Mesothelial cell of epicardium (in vitro differentiated cells): ENCODE measurements at regions not wholly inside any gene's neighbourhood (a gene's known extent, or its start where the extent isn't known, plus 50 kb on each side); places are given as distances from the start of the nearest gene placed in this dataset.
"Not testable (repeated sequence)": the region's sequence is repeated elsewhere in the genome, so short reads cannot be mapped to it uniquely, and the experiment has no call there.

Experiments
- DNase-seq, 2 experiments: peaks; one replicate each; pipeline ENCODE4 v3.0.0; 2021; ENCODE audit warnings: low spot score in 2 of 2; ENCODE audit not compliant: unreplicated experiment in 2 of 2
- H3K27ac Mint-ChIP-seq: 2 replicates; pipeline ENCODE4 v1.8.0; 2021; ENCODE audit warnings: mixed read lengths
- H3K27me3 Mint-ChIP-seq: 2 replicates; pipeline ENCODE4 v1.8.0; 2021; ENCODE audit warnings: low read depth, mixed read lengths
- H3K36me3 Mint-ChIP-seq: 2 replicates; pipeline ENCODE4 v1.8.0; 2021; ENCODE audit warnings: mixed read lengths
- H3K4me1 Mint-ChIP-seq: 2 replicates; pipeline ENCODE4 v1.8.0; 2021; ENCODE audit warnings: mixed read lengths
- H3K4me3 Mint-ChIP-seq: 2 replicates; pipeline ENCODE4 v1.8.0; 2021; ENCODE audit warnings: mild to moderate bottlenecking, moderate library complexity, mixed read lengths
- H3K9me3 Mint-ChIP-seq: 2 replicates; pipeline ENCODE4 v1.8.0; 2021; ENCODE audit warnings: mixed read lengths
- TF ChIP-seq, protein P1 (sequence below): fragments of 200-600 bp; sonication (generic); IDR thresholded peaks from one replicate; pipeline ENCODE4 v1.5.0; 2021; ENCODE audit warnings: antibody characterized with exemption; ENCODE audit not compliant: unreplicated experiment

DNA sequence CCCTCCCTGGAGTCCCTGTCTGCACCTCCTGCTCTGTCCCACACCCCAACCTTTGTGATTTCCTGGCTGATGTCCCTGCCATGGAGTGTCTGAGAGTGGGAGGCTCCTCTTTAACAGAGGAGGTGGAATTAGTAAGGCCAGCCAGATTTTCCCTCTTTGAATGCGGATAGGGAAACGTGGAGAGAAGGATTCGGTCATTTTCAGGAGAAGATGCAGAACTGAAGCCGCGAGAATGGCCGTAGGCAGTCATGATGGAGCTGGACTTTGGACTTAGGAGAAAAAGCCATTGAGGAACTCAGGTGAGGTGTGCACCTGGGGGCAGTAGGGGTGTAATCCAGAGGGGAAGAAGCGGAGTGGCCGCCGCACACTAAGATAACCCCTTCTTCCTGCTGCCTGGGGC, 138.1 kb upstream of the ATP10A start:
- Mint-ChIP-seq H3K36me3 (peaks cover 1% of the 10 kb centered on the region), H3K27me3 (no peaks in the 10 kb centered on the region), H3K27ac (no peak overlapping the region), H3K9me3 (peaks cover 4% of the 10 kb centered on the region), H3K4me3 (no peak overlapping the region), H3K4me1 (no peaks in the 10 kb centered on the region)
- peak in 1 of 2 experiments; percentile 1 for DNase-seq
- TF ChIP-seq, protein P1, sequence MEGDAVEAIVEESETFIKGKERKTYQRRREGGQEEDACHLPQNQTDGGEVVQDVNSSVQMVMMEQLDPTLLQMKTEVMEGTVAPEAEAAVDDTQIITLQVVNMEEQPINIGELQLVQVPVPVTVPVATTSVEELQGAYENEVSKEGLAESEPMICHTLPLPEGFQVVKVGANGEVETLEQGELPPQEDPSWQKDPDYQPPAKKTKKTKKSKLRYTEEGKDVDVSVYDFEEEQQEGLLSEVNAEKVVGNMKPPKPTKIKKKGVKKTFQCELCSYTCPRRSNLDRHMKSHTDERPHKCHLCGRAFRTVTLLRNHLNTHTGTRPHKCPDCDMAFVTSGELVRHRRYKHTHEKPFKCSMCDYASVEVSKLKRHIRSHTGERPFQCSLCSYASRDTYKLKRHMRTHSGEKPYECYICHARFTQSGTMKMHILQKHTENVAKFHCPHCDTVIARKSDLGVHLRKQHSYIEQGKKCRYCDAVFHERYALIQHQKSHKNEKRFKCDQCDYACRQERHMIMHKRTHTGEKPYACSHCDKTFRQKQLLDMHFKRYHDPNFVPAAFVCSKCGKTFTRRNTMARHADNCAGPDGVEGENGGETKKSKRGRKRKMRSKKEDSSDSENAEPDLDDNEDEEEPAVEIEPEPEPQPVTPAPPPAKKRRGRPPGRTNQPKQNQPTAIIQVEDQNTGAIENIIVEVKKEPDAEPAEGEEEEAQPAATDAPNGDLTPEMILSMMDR, result no peak

DNA sequence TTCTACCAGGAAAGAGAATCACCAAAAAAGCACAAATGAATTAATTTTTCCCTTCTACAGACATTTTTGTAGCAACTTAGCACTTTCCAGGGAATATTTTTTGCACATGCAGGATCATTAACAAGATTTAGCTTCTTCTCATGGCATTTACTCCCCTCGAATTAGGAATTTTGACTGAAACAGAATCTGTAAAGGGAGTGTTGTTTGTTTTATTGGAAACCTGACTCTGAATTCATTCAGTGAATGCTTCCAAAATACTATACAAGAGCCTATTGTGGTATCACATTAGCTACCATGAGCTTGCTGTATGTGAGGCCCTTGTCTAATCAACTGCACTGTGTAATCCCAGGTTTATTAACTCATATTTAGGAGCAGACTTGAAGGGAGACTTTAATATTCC, 130.4 kb upstream of the ATP10A start:
- TF ChIP-seq, protein P1, result no peak

DNA sequence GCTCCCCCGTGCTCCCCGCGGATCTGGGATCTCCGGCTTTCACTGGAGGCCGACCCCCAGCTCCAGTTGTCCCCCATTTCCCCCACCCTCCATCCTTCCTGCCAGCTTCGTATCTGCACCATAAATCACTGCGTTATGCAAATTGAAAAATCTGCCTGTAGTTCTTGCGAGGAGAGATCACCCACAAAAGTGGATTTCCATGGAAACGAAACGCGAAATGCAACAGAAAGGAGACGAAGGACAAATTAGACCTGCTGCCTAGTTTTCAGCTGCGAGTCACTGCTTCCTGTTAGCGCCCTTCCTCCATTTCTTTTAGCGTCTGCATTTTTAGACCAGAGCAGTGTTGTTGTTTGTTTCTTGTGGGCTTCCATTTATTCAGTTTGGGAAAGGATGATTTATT, 127.1 kb upstream of the ATP10A start:
- no peak overlapping the region for H3K27ac Mint-ChIP-seq
- peaks cover 9% of the 10 kb centered on the region for H3K9me3 Mint-ChIP-seq
- no peak for DNase-seq
- H3K36me3 Mint-ChIP-seq, result no peaks in the 10 kb centered on the region
- no peaks in the 10 kb centered on the region for H3K27me3 Mint-ChIP-seq
- TF ChIP-seq, protein P1, result no peak
- no peak overlapping the region for H3K4me3 Mint-ChIP-seq
- no peaks in the 10 kb centered on the region for H3K4me1 Mint-ChIP-seq

More for the DNA sequence above, 130.4 kb upstream of the ATP10A start:
- H3K36me3 Mint-ChIP-seq, result peaks cover 1% of the 10 kb centered on the region
- no peak overlapping the region for H3K4me3 Mint-ChIP-seq
- H3K9me3 Mint-ChIP-seq, result peaks cover 13% of the 10 kb centered on the region
- no peak for DNase-seq
- no peaks in the 10 kb centered on the region for H3K4me1 Mint-ChIP-seq
- H3K27ac Mint-ChIP-seq, result no peak overlapping the region
- H3K27me3 Mint-ChIP-seq, result no peaks in the 10 kb centered on the region

DNA sequence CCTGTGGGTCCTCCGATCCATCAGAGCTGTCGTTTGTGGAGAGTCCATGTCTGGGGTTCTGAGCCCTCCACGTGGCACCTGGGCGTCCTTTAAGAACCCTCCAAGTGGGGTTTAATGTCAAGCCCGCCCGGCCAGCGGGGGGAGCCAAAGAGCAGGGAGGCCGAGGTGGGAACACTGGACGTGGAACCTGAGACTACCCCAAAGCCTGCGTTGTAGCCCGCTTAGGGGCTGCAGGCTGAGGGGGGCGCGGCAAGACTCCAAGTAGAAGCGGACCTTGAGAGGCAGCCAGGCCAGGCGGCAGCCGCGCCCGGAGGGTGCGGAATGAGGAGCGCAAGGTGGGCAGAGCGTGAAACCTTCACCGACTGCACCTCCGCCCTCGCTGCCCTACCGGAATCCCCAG, 126.2 kb upstream of the ATP10A start:
- H3K27me3 Mint-ChIP-seq, result no peaks in the 10 kb centered on the region

DNA sequence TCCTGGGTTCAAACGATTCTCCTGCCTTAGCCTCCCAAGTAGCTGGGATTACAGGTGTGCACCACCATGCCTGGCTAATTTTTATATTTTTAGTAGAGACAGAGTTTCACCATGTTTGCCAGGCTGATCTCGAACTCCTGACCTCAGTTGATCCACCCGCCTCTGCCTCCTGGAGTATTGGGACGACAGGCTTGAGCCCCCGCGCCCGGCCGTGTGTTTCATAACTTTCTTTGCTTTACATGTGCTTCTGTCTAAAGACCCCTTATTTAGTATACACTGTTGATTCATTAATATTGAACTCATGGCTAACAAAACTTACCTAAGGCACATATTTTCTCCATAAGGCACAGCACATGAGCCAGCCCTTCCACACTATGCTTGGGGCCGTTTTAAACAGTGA, 125.6 kb upstream of the ATP10A start:
- not testable (repeated sequence) for H3K27me3 Mint-ChIP-seq, H3K9me3 Mint-ChIP-seq, H3K27ac Mint-ChIP-seq, DNase-seq, H3K4me3 Mint-ChIP-seq, H3K4me1 Mint-ChIP-seq, H3K36me3 Mint-ChIP-seq

More for the DNA sequence above, 126.2 kb upstream of the ATP10A start:
- TF ChIP-seq, protein P1, result peak; percentile 32
- no peak overlapping the region for H3K27ac Mint-ChIP-seq
- H3K36me3 Mint-ChIP-seq, result no peaks in the 10 kb centered on the region
- H3K4me3 Mint-ChIP-seq, result no peak overlapping the region
- peaks cover 9% of the 10 kb centered on the region for H3K9me3 Mint-ChIP-seq
- no peak for DNase-seq
- no peaks in the 10 kb centered on the region for H3K4me1 Mint-ChIP-seq

DNA sequence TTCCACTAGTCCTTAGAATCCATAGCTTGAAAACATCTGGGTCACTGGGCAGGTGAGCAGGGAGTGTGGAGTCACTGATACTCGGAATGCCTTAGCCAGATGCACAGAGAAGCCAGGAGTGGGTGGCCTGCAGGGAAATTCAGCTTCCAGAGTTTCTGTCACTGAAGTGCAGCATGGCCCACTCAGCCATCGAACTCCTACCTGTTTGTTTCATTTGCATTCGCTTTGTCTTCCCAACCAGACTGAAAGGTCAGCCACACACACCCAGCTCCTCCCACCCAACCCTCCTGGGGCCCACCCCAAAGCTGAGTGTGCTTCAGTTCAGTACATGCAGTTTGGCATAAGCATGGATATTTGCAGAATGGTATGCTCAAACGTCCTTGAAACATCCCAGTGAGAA, 124.5 kb upstream of the ATP10A start:
- Mint-ChIP-seq H3K4me3 (no peak overlapping the region), H3K4me1 (no peaks in the 10 kb centered on the region), H3K36me3 (no peaks in the 10 kb centered on the region), H3K27me3 (no peaks in the 10 kb centered on the region), H3K9me3 (peaks cover 9% of the 10 kb centered on the region), H3K27ac (no peak overlapping the region)
- TF ChIP-seq, protein P1, result no peak
- no peak for DNase-seq
